NCI-H1105 treated with DMSO at 0.1 percent for 48 hours (cell line): ENCODE measurements at regions not wholly inside any gene's neighbourhood (a gene's known extent, or its start where the extent isn't known, plus 50 kb on each side); places are given as distances from the start of the nearest gene placed in this dataset.
"Not testable (repeated sequence)": the region's sequence is repeated elsewhere in the genome, so short reads cannot be mapped to it uniquely, and the experiment has no call there.

Source experiments
- DNase-seq: peaks from one replicate; lab custom pipeline; 2025; lab: John Stamatoyannopoulos, UW

DNA sequence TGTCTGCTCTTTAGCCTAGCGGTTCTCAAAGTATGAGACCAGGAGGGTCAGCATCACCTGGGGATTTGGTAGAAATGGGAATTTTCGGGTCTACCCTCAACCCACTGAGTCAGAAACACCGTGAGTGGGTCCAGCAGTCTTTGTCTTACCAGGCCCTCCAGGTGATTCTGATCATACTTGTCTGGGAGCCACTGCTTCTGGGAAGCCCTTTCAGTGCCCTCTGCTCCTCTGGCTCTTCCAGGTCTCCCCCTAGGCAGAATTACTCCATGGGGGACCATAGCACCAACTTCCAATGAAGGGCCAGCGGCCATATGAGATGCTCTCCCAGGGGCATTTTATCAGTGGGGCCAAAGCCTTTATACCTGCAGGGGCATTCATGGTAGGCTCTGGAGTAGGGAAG lies 81.0 kb upstream of the ETV3 start:
- no peak for DNase-seq

DNA sequence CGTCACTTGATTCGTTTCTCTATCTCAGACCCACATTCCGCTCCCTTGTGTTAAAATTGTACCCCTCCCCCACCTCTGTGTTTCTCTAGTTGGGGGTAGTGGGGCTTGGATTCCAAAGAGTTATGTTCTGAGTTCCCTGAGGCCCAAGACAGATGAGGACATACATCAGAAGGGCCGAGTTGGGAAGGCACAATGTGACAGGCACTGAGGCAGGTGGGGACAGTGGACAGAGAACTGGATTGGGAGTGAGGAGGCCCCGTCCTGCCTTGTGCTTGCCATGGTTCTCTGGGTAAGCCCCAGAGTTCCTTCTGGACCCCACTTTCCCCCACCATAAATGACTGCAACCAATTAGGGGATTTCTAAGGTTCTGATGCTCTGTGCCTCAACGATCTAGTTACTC lies 80.5 kb upstream of the ETV3 start:
- no peak for DNase-seq

DNA sequence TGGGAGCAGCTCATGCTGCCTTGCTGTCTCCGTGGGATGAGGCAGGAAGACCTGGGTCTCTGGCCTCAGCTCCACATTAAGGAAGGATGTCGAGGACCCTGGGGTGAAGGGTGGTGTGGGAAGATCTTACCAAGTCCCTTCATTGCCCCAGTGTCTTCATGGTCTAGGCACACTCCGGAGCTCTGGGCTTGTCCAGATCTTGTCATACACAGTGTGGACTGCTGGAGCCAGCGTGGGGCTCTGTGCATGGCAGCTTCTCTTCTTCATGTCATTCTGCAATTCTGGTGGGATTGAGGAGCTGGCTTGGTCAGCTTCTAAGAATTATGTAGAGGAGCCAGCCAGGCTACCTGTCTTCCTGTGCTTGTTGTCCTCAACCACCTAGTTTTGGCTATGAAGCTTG lies 79.3 kb upstream of the ETV3 start:
- no peak for DNase-seq

DNA sequence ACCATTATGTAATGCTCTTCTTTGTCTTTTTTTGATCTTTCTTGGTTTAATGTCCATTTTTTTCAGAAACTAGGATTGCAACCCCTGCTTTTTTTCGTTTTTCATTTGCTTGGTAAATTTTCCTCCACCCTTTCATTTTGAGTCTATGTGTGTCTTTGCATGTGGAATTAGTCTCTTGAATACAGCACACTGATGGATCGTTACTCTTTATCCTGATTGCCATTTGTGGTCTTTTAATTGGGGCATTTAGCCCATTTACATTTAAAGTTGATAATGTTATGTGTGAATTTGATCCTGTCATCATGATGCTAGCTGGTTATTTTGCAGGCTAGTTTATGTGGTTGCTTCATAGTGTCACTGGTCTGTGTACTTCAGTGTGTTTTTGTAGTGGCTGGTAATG lies 75.6 kb upstream of the ETV3 start:
- DNase-seq: no peak

DNA sequence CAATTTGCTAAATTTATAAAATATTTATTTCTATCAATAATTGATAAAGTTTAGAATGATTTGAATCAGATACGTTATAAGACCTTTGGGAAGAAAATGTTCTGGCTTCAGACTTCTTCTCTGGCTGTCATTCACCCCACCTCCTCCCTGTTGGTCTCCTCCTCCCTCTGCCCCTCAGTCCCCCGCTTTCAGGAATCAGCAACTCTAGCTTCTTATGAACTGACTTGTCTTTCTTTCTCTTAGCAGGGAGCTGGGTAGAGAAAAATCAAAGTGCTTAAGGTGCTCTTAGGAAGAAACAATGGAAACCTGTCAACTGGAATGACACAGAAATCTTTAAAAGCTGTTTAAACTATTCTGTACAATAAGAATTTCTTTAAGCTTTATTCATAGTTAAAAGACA lies 71.3 kb upstream of the ETV3 start:
- DNase-seq: no peak

DNA sequence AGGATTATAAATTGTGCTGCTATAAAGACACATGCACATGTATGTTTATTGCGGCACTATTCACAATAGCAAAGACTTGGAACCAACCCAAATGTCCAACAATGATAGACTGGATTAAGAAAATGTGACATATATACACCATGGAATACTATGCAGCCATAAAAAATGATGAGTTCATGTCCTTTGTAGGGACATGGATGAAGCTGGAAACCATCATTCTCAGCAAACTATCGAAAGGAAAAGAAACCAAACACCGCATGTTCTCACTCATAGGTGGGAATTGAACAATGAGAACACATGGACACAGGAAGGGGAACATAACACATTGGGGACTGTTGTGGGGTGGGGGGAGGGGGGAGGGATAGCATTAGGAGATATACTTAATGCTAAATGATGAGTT lies 67.8 kb upstream of the ETV3 start:
- not testable (repeated sequence) for DNase-seq

DNA sequence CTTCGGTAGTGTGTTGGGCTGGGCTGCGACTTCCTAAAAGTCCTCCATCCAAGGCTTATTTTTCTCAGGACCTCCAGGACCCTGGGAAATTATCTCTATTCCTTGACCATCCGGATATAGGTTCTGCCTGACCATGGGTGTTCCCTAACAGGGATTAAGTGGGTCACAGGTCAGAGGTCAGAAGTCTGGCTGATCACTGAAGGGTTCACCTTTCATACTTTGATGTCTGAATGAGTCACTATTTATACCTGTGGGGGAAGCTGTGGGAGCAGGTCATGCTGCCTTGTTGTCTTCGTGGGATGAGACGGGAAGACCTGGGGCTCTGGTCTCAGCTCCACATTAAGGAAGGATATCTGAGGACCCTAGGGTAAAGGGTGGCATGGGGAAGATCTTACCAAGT lies 65.0 kb upstream of the ETV3 start:
- no peak for DNase-seq

DNA sequence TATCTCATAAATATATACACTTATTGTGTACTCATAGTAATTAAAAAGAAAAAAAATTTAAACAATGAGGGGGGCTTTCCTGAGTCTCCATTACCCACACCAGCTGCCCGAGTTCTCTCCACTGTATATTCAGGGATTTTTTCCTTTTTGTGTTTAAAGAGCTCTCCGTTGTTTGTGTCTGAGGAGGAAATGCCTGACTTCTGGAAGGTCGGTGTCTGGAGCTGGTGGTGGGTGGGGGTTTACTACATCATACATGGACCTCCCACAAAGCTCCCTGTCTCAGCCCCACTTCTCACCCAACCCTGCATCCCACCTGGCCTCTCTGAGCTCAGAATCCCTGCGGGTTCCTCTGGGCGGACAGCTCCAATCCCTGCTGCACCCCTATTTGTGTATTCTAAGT lies 64.1 kb upstream of the ETV3 start:
- peak; percentile 30 for DNase-seq

DNA sequence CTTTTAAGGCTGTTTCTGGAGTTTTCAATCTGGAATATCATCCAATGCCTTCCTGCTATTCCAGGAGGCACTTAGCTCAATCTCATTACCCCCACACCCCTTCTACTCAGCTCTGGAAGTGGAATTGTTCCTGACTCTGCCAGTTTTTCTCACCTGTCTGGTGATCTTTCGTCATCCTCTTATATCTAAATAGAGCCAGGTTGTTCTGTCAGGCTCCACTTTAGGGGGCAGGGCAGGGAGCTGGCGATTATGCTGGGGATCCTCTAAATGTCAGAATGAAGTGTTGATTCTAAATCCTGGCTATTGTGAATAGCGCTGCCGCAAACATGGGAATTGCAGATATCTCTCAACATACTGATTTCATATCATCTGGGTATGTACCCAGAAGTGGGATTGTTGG lies 63.6 kb upstream of the ETV3 start:
- peak; percentile 73 for DNase-seq

DNA sequence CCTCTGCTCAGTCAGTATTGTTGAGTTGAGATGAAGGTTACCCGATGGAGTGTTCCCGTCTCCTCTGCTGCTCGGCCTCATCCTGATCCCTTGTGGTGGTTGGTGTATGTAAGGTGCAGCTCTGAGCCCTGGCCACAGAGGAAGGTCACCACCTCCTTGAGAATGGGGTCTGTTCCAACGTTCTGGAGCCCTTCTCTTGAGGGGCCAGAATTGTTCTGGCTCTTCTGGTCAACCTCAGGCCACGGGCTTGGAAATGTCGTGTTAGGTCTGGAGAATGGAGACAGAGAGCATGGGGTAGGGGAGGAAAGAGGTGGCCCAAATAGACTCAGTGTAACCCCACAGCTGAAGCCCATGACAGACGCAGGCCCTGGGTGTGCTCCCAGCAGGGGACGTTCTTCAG lies 62.3 kb upstream of the ETV3 start:
- DNase-seq: no peak

DNA sequence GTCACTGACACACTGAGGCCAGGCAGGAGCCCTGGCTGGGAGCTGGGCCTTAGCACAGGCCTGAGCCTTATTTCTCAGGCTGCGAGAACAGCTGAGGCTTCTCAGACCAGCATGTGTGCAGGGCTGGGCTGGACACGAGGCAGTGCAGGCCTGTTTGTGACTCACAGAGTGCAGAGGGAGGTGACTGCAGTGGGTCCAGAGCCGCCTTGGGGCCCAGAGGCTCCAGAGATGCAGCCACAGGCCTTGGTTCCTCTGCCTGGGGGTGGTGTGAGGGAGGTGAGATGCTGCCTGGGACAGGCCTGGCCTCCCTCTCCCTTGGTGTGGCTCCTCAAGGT lies 61.2 kb upstream of the ETV3 start:
- DNase-seq: no peak

DNA sequence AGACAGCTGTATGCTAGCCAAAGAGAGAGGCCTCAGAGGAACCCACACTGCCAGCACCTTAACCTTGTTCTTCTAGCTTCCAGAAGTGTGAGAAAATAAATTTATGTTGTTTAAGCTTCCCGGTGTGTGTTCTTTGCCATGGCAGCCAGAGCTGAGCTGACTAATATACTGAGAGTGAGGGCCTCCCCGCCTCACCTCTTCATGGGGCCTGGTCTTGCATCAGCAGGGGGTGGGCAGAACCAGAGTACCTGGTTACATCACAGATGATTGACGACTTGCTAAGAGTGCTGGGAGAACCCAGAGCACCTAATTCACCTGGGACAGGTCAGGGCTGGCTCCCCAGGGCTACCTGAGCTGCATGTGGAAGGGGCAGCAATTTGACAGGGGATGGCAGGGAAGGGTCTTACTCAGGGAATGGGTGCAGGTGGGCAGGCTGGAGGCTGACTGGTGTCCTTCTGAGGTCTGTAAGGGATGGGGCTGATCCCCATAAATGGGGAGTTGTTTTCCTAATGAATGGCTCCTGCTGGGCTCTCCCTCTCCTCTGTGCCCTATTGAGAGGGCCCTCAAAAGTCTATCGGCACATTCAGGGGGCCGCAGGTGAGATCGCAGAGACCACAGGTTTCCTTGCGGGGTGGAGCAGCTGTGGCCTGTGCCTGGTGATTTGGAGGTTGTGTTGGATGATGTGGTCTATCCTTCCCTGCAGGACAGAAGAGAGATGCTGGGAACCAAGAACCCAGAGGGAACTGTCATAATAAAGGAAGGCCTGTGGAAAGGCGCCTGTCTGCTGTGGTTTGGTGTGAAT lies 60.6 kb upstream of the ETV3 start:
- no peak for DNase-seq

DNA sequence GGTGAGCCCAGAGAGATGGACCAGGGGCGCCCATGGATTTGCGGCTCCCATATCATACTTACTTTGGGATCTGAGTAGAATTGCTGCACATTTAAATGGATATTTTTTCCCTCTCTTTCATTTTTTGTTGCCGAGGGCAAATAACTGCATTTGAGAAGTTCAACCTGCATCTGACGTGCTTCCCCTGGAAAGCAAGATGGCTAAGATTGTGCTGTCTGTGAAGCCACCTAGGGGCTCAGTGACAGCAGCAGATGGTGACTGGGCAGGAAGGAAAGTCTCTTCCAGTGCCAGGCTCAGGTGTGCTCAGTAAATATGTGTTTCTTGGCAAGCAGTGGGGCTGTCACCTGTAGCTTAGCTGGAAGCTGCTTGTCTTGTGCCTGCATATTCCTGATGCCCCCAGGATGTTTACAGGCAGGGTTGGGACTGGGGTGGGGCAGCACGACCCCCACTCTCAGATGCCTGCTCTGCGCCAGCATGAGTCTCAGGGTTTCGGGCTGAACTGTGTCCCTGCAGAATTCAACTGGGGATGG lies 59.8 kb upstream of the ETV3 start:
- DNase-seq: peak; percentile 1

DNA sequence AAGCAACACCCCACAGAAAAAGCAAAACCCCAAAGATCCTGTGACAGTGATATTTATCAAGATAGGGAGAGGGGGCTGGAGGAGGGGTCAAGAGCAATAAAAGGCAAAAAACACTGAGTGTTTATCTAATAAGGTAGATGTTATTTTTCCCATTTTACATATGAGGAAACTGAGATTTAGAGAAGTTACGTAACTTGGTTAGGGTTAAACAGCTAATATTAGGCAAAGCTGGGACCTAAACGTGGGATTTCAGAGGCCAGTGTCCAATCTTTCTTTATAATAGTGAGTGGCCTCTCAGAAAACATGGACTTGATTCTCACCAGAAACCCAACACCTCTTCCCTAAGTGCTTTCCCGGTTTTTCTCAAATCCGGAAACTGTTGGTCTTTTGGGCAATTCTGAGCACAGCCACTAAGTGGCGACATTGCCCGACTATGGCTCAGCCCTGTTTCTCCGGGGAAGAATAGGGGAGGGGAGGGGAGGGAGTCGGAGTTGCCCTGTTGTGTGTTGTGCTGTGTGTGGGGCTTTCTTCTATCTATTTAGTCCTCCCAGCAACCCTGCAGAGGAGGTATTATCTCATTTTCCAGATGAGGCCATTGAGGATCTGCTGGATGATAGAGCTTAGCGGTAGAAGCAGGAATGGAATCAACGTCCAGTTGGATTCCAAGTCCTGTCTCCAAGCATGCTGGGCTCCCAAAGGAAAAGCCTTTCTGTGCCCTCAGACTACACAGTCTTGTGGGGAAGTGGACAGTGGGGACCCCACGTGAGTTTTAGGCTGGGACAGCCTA lies 58.7 kb upstream of the ETV3 start:
- peak; percentile 22 for DNase-seq

DNA sequence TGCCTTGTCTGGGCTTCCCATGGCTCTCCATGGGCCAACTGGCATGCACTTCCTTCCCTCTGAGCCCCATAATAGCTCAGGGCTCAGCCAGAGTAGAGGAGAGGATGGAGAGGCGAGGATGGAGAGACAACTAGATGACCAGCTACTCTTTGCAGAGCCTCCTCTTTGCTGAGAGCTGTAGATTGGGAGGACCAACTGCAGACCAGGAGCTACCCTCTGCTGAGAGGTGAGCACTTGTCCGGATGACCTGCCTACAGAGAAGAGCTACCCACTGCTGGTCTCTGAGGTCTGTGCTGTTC lies 58.0 kb upstream of the ETV3 start:
- DNase-seq: no peak

DNA sequence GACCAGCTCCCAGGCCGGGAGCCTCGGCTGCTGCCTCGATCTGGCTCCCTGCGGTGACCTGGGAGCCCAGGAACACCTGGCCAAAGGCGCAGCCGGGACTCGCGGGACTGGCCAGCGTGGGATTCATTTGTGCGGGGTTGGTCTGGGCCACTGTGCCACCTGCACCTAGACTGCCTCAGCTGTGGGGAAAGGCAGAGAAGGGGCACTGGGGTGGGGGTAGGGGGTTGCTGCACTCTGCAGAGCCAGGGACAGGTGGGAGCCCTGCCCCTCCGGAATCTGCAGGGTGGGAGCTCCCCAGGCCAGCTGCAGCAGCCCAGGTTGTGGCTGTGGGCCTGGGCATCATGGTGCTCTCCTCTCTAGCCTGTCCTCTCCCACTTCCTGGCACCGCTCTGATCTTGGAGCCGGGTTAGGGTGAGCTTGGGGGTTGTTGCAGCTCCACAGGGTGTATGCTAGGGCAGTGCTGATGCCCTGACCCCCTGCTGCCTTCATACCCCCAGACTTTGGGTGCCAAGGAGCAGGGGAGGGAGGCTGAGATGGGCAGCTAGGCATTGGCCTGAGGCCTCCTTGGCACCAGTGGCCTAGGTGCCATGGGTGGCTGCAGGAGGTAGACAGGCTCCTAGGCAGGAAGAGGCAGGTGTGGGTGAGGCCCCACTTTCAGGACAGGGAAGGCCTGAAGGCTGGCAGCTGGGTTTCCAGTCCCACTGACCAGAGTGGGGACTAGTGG lies 57.5 kb upstream of the ETV3 start:
- no peak for DNase-seq

DNA sequence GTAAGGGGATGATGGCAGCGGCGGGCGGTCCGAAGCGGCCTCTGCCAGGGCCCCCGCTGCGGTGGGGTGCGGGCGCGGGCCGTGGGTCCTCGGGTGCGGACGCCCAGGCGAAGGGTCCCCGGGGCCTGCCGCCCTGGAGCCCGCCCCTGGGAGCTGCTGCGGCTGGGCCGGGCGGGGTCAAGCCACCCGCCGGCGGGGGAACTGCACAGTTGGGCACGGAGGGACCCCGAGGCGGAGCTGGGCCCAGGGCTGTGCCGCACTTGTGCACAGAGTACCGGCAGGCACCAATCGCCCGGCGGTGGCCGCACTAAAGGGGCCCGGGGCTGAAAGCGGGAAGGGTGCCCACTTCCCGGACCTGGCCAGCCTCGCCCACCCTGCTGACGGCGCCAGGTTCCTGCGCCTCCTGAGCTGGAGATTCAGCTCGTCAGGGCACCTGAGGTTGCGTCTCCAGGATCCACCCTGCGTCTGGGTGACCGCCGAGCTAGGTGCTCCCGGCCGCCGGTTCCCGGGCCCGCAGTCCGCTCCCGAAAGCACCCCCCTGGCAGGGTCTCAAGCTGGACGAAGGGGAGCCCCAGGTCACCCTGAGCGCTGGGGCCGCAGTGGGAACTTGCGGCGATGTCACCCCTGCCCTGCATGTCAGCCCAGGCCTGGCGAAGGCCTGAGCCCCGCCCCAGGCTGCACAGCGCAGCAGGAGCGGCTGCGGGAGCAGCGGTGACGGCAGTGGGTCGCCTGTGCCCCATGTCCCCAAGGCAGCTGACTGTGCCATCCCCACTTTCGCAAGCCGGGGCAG lies 56.7 kb upstream of the ETV3 start:
- DNase-seq: no peak

DNA sequence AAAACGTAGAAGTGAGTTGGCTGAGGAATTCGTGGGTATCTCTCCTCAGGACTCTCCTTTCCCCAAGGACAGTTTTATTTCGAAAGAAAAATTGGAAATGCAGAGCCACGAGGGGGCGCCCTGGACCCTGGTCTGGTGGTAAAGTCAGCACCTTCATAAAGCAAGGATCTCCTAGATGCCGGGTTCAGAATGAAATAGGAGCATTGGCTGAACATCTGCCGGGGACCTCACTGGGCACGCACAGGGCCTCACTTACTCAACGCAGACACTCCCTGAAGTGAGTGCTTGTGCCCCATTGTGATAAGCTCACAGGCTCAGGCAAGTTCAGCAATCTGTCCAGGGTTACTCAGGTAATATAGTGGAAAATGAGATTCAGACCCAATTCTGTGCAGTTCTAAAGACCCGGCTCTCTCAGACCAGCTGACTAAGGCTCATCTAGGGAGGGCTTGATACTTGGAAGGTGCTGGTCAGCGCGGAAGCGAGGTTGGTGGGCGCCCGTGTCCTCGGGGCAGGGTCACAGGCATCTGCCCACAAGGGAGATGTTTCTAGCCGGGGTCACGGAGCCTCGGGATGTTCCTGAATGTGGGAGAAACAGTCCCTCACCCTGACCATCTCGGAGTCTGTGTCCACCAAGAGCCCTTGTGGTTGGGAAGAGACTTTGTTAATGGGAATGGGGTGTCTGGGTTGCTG lies 55.7 kb upstream of the ETV3 start:
- DNase-seq: peak; percentile 77

DNA sequence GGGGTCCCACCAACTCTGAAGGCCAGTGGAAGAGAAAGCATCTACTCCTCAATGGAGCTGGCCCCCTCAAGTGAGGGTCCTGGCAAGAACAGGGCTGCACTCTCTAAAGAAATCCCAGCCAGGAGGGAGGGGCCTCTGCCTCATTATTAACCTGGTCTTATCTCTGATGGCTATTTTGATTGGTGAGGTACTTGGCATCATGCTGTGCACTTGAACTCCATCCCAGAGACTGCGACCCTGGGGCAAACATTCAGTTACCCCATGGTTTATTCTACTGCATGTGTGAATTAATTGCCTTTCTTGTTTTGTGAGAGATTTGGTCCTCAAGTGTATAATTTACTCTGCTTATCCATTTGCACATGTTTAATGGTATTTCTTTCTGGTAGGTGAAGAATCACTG lies 55.0 kb upstream of the ETV3 start:
- DNase-seq: peak; percentile 14

DNA sequence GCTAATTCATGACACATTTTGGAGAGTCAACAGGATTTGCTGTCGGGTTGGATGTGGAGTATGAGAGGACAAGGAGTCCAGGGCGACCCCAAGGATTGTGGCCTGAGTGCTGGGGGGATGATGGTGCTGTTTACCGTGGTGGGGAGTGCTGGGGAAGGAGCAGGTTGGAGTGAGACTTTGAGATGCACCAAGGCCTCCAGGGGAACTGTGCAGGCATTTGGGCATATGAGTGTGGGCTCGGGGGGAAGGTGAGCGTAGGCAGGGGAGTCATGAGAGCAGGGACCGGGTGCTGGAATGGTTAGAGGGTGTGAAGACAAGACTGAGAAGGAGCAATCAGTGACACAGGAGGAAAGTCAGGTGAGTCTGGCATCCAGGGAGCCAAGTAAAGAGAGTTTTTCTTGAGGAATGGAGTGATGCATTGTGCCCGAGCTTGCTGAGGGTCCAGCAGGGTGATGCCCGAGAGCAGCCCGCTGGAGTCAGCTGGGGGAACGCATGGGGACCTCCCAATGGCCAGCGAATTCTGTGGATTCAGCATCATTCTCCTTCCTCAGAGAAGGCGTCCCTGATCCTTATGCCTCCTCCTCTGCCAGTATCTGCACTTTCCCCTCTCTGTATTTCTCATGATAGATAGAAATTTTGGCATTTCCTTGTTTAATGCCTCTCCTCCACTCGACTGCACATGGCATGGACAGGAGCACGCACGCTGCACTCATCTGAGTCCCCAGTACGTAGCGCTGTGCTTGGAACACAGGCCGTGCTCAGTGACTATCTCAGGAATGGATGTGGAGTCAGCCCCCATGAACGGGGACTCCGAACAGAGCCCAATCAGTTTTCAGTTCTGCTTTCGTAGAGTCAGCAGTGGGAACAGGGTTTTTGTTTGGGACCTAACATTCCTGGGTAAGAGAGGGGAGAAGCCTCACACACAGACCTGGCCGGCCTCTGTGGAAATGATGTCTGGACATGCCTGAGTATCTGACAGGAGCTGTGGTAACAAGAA lies 52.1 kb upstream of the ETV3 start:
- no peak for DNase-seq
